ENCODE measurements at regions not wholly inside any gene's neighbourhood (a gene's known extent, or its start where the extent isn't known, plus 50 kb on each side); places are given as distances from the start of the nearest gene placed in this dataset.

GRCh38 chr2:224127871-224128501 is 88.9 kb upstream of the SERPINE2 start:
- no peak for TF ChIP-seq POLR2A (IDR thresholded peaks at IDR 0.05)
- TF ChIP-seq, protein P1, sequence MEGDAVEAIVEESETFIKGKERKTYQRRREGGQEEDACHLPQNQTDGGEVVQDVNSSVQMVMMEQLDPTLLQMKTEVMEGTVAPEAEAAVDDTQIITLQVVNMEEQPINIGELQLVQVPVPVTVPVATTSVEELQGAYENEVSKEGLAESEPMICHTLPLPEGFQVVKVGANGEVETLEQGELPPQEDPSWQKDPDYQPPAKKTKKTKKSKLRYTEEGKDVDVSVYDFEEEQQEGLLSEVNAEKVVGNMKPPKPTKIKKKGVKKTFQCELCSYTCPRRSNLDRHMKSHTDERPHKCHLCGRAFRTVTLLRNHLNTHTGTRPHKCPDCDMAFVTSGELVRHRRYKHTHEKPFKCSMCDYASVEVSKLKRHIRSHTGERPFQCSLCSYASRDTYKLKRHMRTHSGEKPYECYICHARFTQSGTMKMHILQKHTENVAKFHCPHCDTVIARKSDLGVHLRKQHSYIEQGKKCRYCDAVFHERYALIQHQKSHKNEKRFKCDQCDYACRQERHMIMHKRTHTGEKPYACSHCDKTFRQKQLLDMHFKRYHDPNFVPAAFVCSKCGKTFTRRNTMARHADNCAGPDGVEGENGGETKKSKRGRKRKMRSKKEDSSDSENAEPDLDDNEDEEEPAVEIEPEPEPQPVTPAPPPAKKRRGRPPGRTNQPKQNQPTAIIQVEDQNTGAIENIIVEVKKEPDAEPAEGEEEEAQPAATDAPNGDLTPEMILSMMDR (IDR thresholded peaks at IDR 0.05) = no peak

Data from right lobe of liver (tissue), 4 donors.